NCI-H146 (cell line): ENCODE measurements at regions not wholly inside any gene's neighbourhood (a gene's known extent, or its start where the extent isn't known, plus 50 kb on each side); places are given as distances from the start of the nearest gene placed in this dataset.
"Not testable (repeated sequence)": the region's sequence is repeated elsewhere in the genome, so short reads cannot be mapped to it uniquely, and the experiment has no call there.

Experiments
- DNase-seq: peaks from one replicate; lab custom pipeline; 2025; lab: John Stamatoyannopoulos, UW

GRCh38 chr11:116666673-116667249, 106.0 kb downstream of the BUD13 start:
- DNase-seq = not testable (repeated sequence)

GRCh38 chr11:116665523-116665922, 107.3 kb downstream of the BUD13 start:
- DNase-seq = no peak

GRCh38 chr11:116661056-116661455, 111.7 kb downstream of the BUD13 start:
- DNase-seq = no peak

- no peak for DNase-seq
Measured at GRCh38 chr11:116660011-116660410, 112.8 kb downstream of the BUD13 start.

- no peak for DNase-seq
Measured at GRCh38 chr11:116658876-116659535, 113.8 kb downstream of the BUD13 start.

GRCh38 chr11:116657842-116658825, 114.7 kb downstream of the BUD13 start:
- DNase-seq = no peak

GRCh38 chr11:116656011-116656410, 116.8 kb downstream of the BUD13 start:
- DNase-seq = no peak

GRCh38 chr11:116654526-116654925, 118.3 kb downstream of the BUD13 start:
- no peak for DNase-seq

GRCh38 chr11:116653206-116653605, 119.6 kb downstream of the BUD13 start:
- DNase-seq = no peak

- no peak for DNase-seq
Measured at GRCh38 chr11:116651737-116652237, 121.0 kb downstream of the BUD13 start.

GRCh38 chr11:116651098-116651736, 121.6 kb downstream of the BUD13 start:
- DNase-seq = no peak

GRCh38 chr11:116650052-116650451, 122.7 kb downstream of the BUD13 start:
- no peak for DNase-seq

- DNase-seq = no peak
Measured at GRCh38 chr11:116649268-116649667, 123.5 kb downstream of the BUD13 start.

GRCh38 chr11:116648247-116649174, 124.3 kb downstream of the BUD13 start:
- no peak for DNase-seq

- no peak for DNase-seq
Measured at GRCh38 chr11:116647305-116648080, 125.3 kb downstream of the BUD13 start.

GRCh38 chr11:116646191-116646590, 126.6 kb downstream of the BUD13 start:
- DNase-seq = no peak

GRCh38 chr11:116644941-116645305, 127.9 kb downstream of the BUD13 start:
- no peak for DNase-seq

- no peak for DNase-seq
Measured at GRCh38 chr11:116644201-116644940, 128.4 kb downstream of the BUD13 start.

- DNase-seq = no peak
Measured at GRCh38 chr11:116643521-116643920, 129.3 kb downstream of the BUD13 start.

GRCh38 chr11:116642902-116643301, 129.9 kb downstream of the BUD13 start:
- DNase-seq = no peak
